ENCODE measurements at regions not wholly inside any gene's neighbourhood (a gene's known extent, or its start where the extent isn't known, plus 50 kb on each side); places are given as distances from the start of the nearest gene placed in this dataset.

DNA sequence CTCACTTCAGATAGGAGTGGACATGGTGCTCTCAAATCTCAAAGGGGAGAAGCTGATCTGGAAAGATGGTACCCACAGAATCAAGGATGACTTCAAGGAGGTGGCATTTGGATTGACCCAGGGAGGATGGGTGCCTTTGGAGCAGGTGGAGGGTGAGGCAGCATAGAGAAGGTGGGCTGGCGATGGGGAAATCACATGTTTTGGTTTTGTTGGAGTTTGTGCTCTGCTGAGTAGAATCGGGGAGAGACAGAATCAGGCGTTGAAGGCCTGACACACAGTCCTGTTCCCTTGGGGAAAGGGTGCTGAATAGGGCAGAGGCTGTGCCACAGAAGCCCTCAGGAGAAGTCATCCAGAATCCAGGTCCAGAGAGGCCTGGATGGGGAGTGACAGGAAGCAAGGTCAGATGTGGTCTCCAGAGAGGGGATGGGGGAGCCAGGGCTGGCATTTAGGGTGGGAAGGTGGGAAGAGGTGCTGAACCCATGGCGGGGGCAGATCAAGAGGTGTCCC is 291.1 kb downstream of the GLRX3 start:
- no peak for DNase-seq (ENCODE audit: low spot score)
- ChIA-PET CTCF (ENCODE audit: unreplicated experiment) (no interaction called here), POLR2A (interaction anchor here (0.5 kb wide), 1 partner anchor 419 kb away, joined by 5 read pairs; no protein-coding TSS in a partner anchor)
- Histone ChIP-seq H3K36me3 (ENCODE audit: insufficient read depth, low read length) (no peaks in the 10 kb centered on the region), H3K9me3 (ENCODE audit: low read length) (no peaks in the 10 kb centered on the region), H3K4me2 (ENCODE audit: low read length) (no peak overlapping the region), H4K20me1 (ENCODE audit: insufficient read depth, low read length) (no peaks in the 10 kb centered on the region), H3K4me1 (ENCODE audit: insufficient read depth, low read length, poor library complexity, severe bottlenecking) (no peaks in the 10 kb centered on the region), H3K9me2 (ENCODE audit: insufficient read depth, low read length) (no peaks in the 10 kb centered on the region), H2AFZ (ENCODE audit: low read length) (no peak overlapping the region), H3K27ac (ENCODE audit: low read depth, low read length, poor library complexity, severe bottlenecking) (no peak overlapping the region), H3K4me3 (ENCODE audit: low read depth, low read length, poor library complexity, severe bottlenecking) (no peak overlapping the region), H3K79me2 (ENCODE audit: insufficient read depth, low read depth, low read length) (no peaks in the 10 kb centered on the region)
- no peak for TF ChIP-seq EZH2phosphoT487 (IDR thresholded peaks at IDR 0.05; ENCODE audit: borderline replicate concordance, low read depth, low read length)
- TF ChIP-seq, protein P1, sequence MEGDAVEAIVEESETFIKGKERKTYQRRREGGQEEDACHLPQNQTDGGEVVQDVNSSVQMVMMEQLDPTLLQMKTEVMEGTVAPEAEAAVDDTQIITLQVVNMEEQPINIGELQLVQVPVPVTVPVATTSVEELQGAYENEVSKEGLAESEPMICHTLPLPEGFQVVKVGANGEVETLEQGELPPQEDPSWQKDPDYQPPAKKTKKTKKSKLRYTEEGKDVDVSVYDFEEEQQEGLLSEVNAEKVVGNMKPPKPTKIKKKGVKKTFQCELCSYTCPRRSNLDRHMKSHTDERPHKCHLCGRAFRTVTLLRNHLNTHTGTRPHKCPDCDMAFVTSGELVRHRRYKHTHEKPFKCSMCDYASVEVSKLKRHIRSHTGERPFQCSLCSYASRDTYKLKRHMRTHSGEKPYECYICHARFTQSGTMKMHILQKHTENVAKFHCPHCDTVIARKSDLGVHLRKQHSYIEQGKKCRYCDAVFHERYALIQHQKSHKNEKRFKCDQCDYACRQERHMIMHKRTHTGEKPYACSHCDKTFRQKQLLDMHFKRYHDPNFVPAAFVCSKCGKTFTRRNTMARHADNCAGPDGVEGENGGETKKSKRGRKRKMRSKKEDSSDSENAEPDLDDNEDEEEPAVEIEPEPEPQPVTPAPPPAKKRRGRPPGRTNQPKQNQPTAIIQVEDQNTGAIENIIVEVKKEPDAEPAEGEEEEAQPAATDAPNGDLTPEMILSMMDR (conservative IDR thresholded peaks at IDR 0.05; ENCODE audit: low read length) = no peak
- no TSS peak for BruUV-seq (replicated peaks)
- intact Hi-C loops (cut with micrococcal nuclease; ENCODE audit: unreplicated experiment) = no loop called here

DNA sequence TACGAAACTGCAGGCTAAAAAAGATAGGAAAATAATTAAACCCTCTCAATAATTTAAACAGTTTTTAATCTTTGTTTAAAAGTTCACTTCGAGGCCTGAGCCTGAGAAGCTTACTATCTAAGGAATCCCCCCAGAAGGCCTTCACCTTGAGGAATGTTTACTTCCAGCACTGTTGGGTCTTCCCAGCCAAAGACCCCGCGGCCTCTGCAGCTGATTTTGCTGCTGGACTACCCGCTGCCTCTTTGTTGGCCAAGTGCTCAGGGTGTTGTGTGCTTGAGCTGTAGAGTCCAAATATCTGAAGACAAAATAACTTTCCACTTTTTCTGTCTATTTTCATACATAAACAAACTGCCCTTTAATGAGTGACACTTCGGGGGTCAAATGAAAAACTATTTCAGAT is 292.7 kb downstream of the GLRX3 start:
- CTCF ChIA-PET (ENCODE audit: unreplicated experiment) = no interaction called here
- Histone ChIP-seq H2AFZ (ENCODE audit: low read length) (no peak overlapping the region), H3K27ac (ENCODE audit: low read depth, low read length, poor library complexity, severe bottlenecking) (no peak overlapping the region), H3K79me2 (ENCODE audit: insufficient read depth, low read depth, low read length) (no peaks in the 10 kb centered on the region), H3K9me2 (ENCODE audit: insufficient read depth, low read length) (no peaks in the 10 kb centered on the region), H3K4me1 (ENCODE audit: insufficient read depth, low read length, poor library complexity, severe bottlenecking) (no peaks in the 10 kb centered on the region), H3K36me3 (ENCODE audit: insufficient read depth, low read length) (no peaks in the 10 kb centered on the region), H3K4me3 (ENCODE audit: low read depth, low read length, poor library complexity, severe bottlenecking) (no peak overlapping the region), H4K20me1 (ENCODE audit: insufficient read depth, low read length) (no peaks in the 10 kb centered on the region), H3K9me3 (ENCODE audit: low read length) (no peaks in the 10 kb centered on the region), H3K4me2 (ENCODE audit: low read length) (no peak overlapping the region)
- intact Hi-C loops (cut with micrococcal nuclease; ENCODE audit: unreplicated experiment) = no loop called here
- no peak for DNase-seq (ENCODE audit: low spot score)
- POLR2A ChIA-PET = interaction anchor here (0.6 kb wide), 2 partner anchors 1008 to 1040 kb away, joined by 3 read pairs; no protein-coding TSS in a partner anchor
- TF ChIP-seq, protein P1 (conservative IDR thresholded peaks at IDR 0.05; ENCODE audit: low read length) = no peak
- TF ChIP-seq EZH2phosphoT487 (IDR thresholded peaks at IDR 0.05; ENCODE audit: borderline replicate concordance, low read depth, low read length) = no peak
- no TSS peak for BruUV-seq (replicated peaks)

DNA sequence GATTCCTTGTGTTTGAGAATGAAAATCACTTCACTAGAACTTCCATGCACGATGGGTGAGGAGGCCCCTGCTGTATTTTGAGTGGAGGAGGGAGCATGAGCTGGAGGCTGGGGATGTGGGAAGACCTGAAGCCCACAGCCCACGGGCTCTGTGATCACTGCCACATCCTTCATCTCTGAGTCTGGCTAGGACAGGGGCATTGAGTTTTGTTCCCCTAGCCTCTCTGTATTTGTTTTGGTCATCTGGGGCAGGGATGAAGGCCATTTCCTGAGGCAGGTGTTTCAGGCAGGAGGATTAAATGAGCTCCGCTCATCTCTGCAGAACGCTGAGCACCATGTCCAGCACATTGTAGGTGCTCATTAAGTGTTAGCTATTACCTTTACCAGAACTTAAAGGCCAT is 293.6 kb downstream of the GLRX3 start:
- POLR2A ChIA-PET = no interaction called here
- Histone ChIP-seq H3K79me2 (ENCODE audit: insufficient read depth, low read depth, low read length) (no peaks in the 10 kb centered on the region), H3K36me3 (ENCODE audit: insufficient read depth, low read length) (no peaks in the 10 kb centered on the region), H3K9me2 (ENCODE audit: insufficient read depth, low read length) (no peaks in the 10 kb centered on the region), H3K4me1 (ENCODE audit: insufficient read depth, low read length, poor library complexity, severe bottlenecking) (no peaks in the 10 kb centered on the region), H2AFZ (ENCODE audit: low read length) (no peak overlapping the region), H3K9me3 (ENCODE audit: low read length) (no peaks in the 10 kb centered on the region), H3K4me2 (ENCODE audit: low read length) (no peak overlapping the region), H3K27ac (ENCODE audit: low read depth, low read length, poor library complexity, severe bottlenecking) (no peak overlapping the region), H3K4me3 (ENCODE audit: low read depth, low read length, poor library complexity, severe bottlenecking) (no peak overlapping the region), H4K20me1 (ENCODE audit: insufficient read depth, low read length) (no peaks in the 10 kb centered on the region)
- DNase-seq (ENCODE audit: low spot score) = no peak
- TF ChIP-seq EZH2phosphoT487 (IDR thresholded peaks at IDR 0.05; ENCODE audit: borderline replicate concordance, low read depth, low read length) = no peak
- TF ChIP-seq, protein P1 (conservative IDR thresholded peaks at IDR 0.05; ENCODE audit: low read length) = no peak
- BruUV-seq (replicated peaks) = no TSS peak
- CTCF ChIA-PET (ENCODE audit: unreplicated experiment) = no interaction called here
- intact Hi-C loops (cut with micrococcal nuclease; ENCODE audit: unreplicated experiment) = no loop called here
